Testis (tissue), 2 donors: ENCODE measurements at regions not wholly inside any gene's neighbourhood (a gene's known extent, or its start where the extent isn't known, plus 50 kb on each side); places are given as distances from the start of the nearest gene placed in this dataset.
"Not testable (repeated sequence)": the region's sequence is repeated elsewhere in the genome, so short reads cannot be mapped to it uniquely, and the experiment has no call there.

ENCODE experiments used
- POLR2A ChIP-seq: fragments of 450-650 bp; IDR thresholded peaks from one replicate; pipeline ENCODE4 v1.6.1; 2017; ENCODE audit warnings: antibody characterized with exemption, mild to moderate bottlenecking, moderate library complexity
- TF ChIP-seq, protein P1 (sequence below), 3 experiments: fragments of 450-650 bp in 2 of 3; fragments of 200-600 bp in 1 of 3; sonication (generic) in 1 of 3; IDR thresholded peaks; one replicate each; pipeline ENCODE4 v1.5.1; 2016 to 2019; ENCODE audit warnings: antibody characterized with exemption in 3 of 3, mild to moderate bottlenecking in 2 of 3, moderate library complexity in 1 of 3

DNA sequence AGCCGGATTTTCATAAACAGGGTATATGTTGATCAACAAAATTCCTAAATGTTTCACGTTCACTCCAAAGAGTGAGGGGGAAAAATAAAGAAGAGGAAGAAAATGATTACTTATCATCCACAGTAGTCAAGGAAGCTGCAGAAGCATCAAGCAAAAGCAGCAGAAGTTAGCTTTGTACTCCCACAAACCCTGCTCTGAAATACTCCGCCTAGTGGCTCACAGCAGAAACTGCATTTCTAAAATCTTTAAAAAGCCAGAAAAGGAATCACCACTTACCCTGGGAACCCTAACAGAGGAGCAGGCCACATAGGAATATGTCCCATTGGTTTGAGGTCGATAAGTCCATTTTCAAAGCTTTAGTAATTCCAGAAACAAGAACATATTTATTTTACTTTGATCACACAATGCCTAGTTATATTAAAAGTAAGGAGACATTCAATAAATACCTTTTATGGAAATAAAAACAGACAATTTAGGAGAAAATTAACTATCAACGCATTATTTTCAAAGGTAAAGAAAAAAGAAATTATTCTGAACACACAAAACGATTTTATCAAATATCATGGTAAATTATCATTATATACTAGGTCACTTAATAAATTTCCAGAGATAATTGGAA, 2199.5 kb upstream of the DEFB115 start:
- TF ChIP-seq POLR2A = not testable (repeated sequence)
- TF ChIP-seq, protein P1, sequence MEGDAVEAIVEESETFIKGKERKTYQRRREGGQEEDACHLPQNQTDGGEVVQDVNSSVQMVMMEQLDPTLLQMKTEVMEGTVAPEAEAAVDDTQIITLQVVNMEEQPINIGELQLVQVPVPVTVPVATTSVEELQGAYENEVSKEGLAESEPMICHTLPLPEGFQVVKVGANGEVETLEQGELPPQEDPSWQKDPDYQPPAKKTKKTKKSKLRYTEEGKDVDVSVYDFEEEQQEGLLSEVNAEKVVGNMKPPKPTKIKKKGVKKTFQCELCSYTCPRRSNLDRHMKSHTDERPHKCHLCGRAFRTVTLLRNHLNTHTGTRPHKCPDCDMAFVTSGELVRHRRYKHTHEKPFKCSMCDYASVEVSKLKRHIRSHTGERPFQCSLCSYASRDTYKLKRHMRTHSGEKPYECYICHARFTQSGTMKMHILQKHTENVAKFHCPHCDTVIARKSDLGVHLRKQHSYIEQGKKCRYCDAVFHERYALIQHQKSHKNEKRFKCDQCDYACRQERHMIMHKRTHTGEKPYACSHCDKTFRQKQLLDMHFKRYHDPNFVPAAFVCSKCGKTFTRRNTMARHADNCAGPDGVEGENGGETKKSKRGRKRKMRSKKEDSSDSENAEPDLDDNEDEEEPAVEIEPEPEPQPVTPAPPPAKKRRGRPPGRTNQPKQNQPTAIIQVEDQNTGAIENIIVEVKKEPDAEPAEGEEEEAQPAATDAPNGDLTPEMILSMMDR (IDR thresholded peaks at IDR 0.05) = peak in 1 of 3 experiments; percentile 52
